H1 (cell line): ENCODE measurements at regions not wholly inside any gene's neighbourhood (a gene's known extent, or its start where the extent isn't known, plus 50 kb on each side); places are given as distances from the start of the nearest gene placed in this dataset.

ENCODE experiments used
- BACH1 ChIP-seq: IDR thresholded peaks from 2 replicates; pipeline ENCODE4 v1.6.1; 2012; ENCODE audit warnings: low read length, improper control_type of control experiment
- CBX5 ChIP-seq: fragments of 300-800, 300-1000 bp; sonication (generic); IDR thresholded peaks from 2 replicates; pipeline ENCODE4 v1.7.1; 2016; ENCODE audit warnings: antibody characterized with exemption, low read length, low read depth
- GABPA ChIP-seq: IDR thresholded peaks from 2 replicates; pipeline ENCODE4 v1.6.1; 2011; ENCODE audit warnings: mild to moderate bottlenecking, low read length, moderate library complexity, borderline replicate concordance; ENCODE audit not compliant: insufficient read depth
- GTF2F1 ChIP-seq: IDR thresholded peaks from 2 replicates; pipeline ENCODE4 v1.6.1; 2012; ENCODE audit warnings: low read depth, low read length, improper control_type of control experiment, borderline replicate concordance
- JUND ChIP-seq: IDR thresholded peaks from 2 replicates; pipeline ENCODE4 v1.6.1; 2011; ENCODE audit warnings: mild to moderate bottlenecking, improper control_type of control experiment, low read length
- KDM4A ChIP-seq: IDR thresholded peaks from one replicate; pipeline ENCODE4 v1.7.1; 2012; ENCODE audit warnings: low read depth, mild to moderate bottlenecking, moderate library complexity, low read length, inconsistent platforms; ENCODE audit not compliant: severe bottlenecking
- KDM5A ChIP-seq: fragments of 200-600 bp; IDR thresholded peaks from 2 replicates; pipeline ENCODE4 v1.7.1; 2012; ENCODE audit warnings: mild to moderate bottlenecking, low read length, inconsistent platforms, mixed read lengths
- MAFK ChIP-seq: IDR thresholded peaks from 2 replicates; pipeline ENCODE4 v1.6.1; 2012; ENCODE audit warnings: low read depth, mild to moderate bottlenecking, improper control_type of control experiment, low read length
- NANOG ChIP-seq: IDR thresholded peaks from 2 replicates; pipeline ENCODE4 v1.6.1; 2011; ENCODE audit warnings: low read length, low read depth, mild to moderate bottlenecking, inconsistent platforms; ENCODE audit not compliant: insufficient read depth, poor library complexity, severe bottlenecking
- NRF1 ChIP-seq: IDR thresholded peaks from 2 replicates; pipeline ENCODE4 v1.6.1; 2011; ENCODE audit warnings: mild to moderate bottlenecking, low read depth, low read length, improper control_type of control experiment
- POLR2A ChIP-seq, 2 experiments: IDR thresholded peaks; 1 replicate in 1 of 2; 2 replicates in 1 of 2; pipeline ENCODE4 v1.6.1; 2011; ENCODE audit warnings: low read depth in 2 of 2, low read length in 2 of 2, mild to moderate bottlenecking in 2 of 2; ENCODE audit errors: control extremely low read depth in 1 of 2
- RBBP5 ChIP-seq: IDR thresholded peaks from 2 replicates; pipeline ENCODE4 v1.7.1; 2012; ENCODE audit warnings: low read depth, mild to moderate bottlenecking, inconsistent platforms, low read length, moderate library complexity, borderline replicate concordance
- RNF2 ChIP-seq: fragments of 200-900, 300-1000 bp; sonication (generic); IDR thresholded peaks from 2 replicates; pipeline ENCODE4 v1.7.1; 2016; ENCODE audit warnings: borderline replicate concordance, low read depth, mild to moderate bottlenecking, antibody characterized with exemption, low read length; ENCODE audit not compliant: poor library complexity, severe bottlenecking; ENCODE audit errors: missing control alignments
- RXRA ChIP-seq: IDR thresholded peaks from 2 replicates; pipeline ENCODE4 v1.6.1; 2011; ENCODE audit warnings: low read depth, mild to moderate bottlenecking, low read length, moderate library complexity; ENCODE audit not compliant: insufficient read depth
- SP4 ChIP-seq: IDR thresholded peaks from 2 replicates; pipeline ENCODE4 v1.6.1; 2012; ENCODE audit warnings: low read length, inconsistent platforms
- TAF1 ChIP-seq: IDR thresholded peaks from 2 replicates; pipeline ENCODE4 v1.6.1; 2011; ENCODE audit warnings: mild to moderate bottlenecking, low read depth, low read length
- TAF7 ChIP-seq: optimal IDR thresholded peaks from 2 replicates; pipeline ENCODE3; 2011; ENCODE audit warnings: low read depth, mild to moderate bottlenecking, inconsistent platforms, low read length, moderate library complexity, borderline replicate concordance
- TF ChIP-seq, protein P1 (sequence below): IDR thresholded peaks from 2 replicates; pipeline ENCODE4 v1.6.1; 2011; ENCODE audit warnings: low read depth, mild to moderate bottlenecking, low read length; ENCODE audit not compliant: insufficient read depth
- TF ChIP-seq, protein P2 (sequence below), 3 experiments: IDR thresholded peaks; 1 replicate in 2 of 3; 2 replicates in 1 of 3; pipeline versions ENCODE4 v1.5.1 to v1.6.1; 2011; ENCODE audit warnings: low read length in 3 of 3, mild to moderate bottlenecking in 3 of 3, inconsistent platforms in 2 of 3, low read depth in 1 of 3, moderate library complexity in 1 of 3; ENCODE audit not compliant: insufficient read depth in 1 of 3; ENCODE audit errors: control extremely low read depth in 1 of 3

DNA sequence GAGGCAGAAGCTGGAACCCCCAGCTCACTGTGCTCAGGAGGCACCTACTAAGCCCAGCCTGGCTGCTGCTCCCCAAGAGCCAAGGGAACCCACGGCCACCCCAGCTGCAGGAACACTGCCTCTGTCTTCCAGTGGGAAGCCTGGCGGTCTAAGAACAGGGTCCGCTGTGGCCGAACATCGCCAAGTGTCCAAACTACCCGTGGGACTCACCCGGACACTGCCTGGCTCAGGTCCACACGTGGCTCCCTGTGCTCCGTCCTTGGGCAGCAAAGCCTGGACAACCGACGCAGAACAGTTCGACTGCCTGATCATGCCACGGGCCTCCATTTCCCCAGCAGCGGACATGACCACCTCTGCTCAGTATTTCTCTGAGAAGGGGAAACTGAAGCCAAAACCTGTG is 747.0 kb downstream of the BRD1 start (continued):
- TF ChIP-seq TAF7 (no peak), SP4 (no peak), NANOG (no peak), GTF2F1 (no peak), NRF1 (no peak), POLR2A (IDR thresholded peaks at IDR 0.05; ENCODE audit: control extremely low read depth in 1 of 2, low read depth in 2 of 2, low read length in 2 of 2) (no peak), MAFK (no peak), CBX5 (no peak), TAF1 (no peak), RXRA (no peak), GABPA (no peak), JUND (no peak), RBBP5 (no peak), RNF2 (no peak), KDM5A (no peak), KDM4A (no peak), BACH1 (no peak)
- TF ChIP-seq, protein P1, sequence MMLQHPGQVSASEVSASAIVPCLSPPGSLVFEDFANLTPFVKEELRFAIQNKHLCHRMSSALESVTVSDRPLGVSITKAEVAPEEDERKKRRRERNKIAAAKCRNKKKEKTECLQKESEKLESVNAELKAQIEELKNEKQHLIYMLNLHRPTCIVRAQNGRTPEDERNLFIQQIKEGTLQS, result no peak
- TF ChIP-seq, protein P2, sequence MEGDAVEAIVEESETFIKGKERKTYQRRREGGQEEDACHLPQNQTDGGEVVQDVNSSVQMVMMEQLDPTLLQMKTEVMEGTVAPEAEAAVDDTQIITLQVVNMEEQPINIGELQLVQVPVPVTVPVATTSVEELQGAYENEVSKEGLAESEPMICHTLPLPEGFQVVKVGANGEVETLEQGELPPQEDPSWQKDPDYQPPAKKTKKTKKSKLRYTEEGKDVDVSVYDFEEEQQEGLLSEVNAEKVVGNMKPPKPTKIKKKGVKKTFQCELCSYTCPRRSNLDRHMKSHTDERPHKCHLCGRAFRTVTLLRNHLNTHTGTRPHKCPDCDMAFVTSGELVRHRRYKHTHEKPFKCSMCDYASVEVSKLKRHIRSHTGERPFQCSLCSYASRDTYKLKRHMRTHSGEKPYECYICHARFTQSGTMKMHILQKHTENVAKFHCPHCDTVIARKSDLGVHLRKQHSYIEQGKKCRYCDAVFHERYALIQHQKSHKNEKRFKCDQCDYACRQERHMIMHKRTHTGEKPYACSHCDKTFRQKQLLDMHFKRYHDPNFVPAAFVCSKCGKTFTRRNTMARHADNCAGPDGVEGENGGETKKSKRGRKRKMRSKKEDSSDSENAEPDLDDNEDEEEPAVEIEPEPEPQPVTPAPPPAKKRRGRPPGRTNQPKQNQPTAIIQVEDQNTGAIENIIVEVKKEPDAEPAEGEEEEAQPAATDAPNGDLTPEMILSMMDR (IDR thresholded peaks at IDR 0.05; ENCODE audit: control extremely low read depth in 1 of 3, insufficient read depth in 1 of 3, low read depth in 1 of 3, low read length in 3 of 3), result no peak
